ENCODE measurements at regions not wholly inside any gene's neighbourhood (a gene's known extent, or its start where the extent isn't known, plus 50 kb on each side); places are given as distances from the start of the nearest gene placed in this dataset.

DNA sequence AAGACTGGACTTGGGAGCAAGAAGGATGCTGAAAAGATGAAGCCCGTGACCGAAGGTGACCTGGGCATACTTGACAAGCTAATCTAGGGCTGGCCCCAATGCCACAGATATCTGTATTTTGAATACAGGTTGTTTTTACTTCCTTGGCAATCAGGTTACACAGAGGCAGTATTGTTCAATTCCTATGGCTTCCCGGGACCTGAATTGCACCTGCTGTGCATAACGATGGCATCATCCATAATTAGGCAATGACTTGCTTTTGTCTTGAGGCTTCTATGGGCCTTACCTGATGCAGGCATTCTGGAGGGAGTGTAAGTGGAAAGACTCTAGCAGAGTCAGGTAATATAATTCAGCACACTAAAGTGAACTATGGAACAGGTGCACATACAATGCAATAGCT lies 60.6 kb upstream of the CUL3 start:
- TF ChIP-seq GABPA (IDR thresholded peaks at IDR 0.05; ENCODE audit: low read depth) (no peak), POLR2AphosphoS5 (IDR thresholded peaks at IDR 0.05; ENCODE audit: low read depth) (no peak)
- TF ChIP-seq, protein P1, sequence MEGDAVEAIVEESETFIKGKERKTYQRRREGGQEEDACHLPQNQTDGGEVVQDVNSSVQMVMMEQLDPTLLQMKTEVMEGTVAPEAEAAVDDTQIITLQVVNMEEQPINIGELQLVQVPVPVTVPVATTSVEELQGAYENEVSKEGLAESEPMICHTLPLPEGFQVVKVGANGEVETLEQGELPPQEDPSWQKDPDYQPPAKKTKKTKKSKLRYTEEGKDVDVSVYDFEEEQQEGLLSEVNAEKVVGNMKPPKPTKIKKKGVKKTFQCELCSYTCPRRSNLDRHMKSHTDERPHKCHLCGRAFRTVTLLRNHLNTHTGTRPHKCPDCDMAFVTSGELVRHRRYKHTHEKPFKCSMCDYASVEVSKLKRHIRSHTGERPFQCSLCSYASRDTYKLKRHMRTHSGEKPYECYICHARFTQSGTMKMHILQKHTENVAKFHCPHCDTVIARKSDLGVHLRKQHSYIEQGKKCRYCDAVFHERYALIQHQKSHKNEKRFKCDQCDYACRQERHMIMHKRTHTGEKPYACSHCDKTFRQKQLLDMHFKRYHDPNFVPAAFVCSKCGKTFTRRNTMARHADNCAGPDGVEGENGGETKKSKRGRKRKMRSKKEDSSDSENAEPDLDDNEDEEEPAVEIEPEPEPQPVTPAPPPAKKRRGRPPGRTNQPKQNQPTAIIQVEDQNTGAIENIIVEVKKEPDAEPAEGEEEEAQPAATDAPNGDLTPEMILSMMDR (IDR thresholded peaks at IDR 0.05; ENCODE audit: insufficient read depth, low read length) = no peak
